ENCODE measurements at regions not wholly inside any gene's neighbourhood (a gene's known extent, or its start where the extent isn't known, plus 50 kb on each side); places are given as distances from the start of the nearest gene placed in this dataset.

DNA sequence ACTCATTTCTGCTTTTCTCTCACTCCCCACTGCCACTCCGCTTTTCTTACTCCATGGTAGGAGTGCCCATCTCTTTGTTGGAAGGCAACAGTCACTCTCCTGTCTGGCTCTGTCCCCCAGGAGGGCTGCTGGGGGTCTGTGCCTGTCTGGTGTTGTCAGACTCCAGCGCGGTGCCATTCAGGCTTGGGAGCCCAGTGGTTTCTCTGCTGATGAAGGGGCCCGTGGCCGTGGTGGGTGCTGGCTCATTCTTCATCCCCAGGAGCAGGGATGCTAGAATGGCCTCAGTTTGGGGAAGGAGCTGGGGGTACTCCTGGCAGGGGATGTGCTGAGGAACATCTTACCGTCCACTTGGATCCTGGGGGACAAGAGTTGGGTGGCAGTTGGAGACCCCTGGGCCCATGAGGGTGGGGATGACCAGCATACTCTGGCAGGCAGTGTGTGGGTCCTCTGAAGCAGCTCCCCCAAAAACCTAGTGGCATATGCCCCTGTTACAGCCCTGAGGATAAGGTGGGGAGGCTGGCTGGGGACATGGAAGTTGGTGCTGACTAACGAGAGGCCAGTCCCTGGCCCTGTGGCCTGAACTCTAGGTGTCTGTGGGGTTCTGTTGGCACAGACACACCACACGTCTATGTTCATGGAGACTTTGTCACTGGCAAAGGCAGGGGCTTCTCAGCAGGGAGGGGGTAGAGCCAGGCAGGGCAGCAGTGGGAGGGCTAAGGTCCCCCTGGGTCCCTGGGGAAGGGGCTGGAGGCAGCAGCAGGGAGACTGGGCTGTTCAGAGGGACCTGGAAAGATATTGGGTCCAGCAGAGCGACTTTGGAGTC, 102.8 kb upstream of the RET start:
- ChIA-PET POLR2A (ENCODE audit: low non-redundant PET) (no interaction called here), CTCF (no interaction called here)
- Histone ChIP-seq H3K27ac (ENCODE audit: low read depth, low read length, poor library complexity, severe bottlenecking) (no peak overlapping the region), H3K36me3 (ENCODE audit: insufficient read depth, low read length, poor library complexity, severe bottlenecking) (no peaks in the 10 kb centered on the region), H3K4me3 (ENCODE audit: low read depth, low read length, poor library complexity, severe bottlenecking) (no peak overlapping the region), H3K4me1 (ENCODE audit: insufficient read depth, low read length, poor library complexity, severe bottlenecking) (no peaks in the 10 kb centered on the region), H3K27me3 (replicated peaks; ENCODE audit: insufficient read depth, low read depth, low read length, poor library complexity) (no peaks in the 10 kb centered on the region), H3K9me3 (ENCODE audit: low read depth, low read length, poor library complexity, severe bottlenecking) (no peaks in the 10 kb centered on the region)
- intact Hi-C loops (cut with micrococcal nuclease; ENCODE audit: unreplicated experiment), result no loop called here
- no TSS peak for BruUV-seq (replicated peaks)
- no peak for DNase-seq (ENCODE audit: low spot score)
- TF ChIP-seq CTCF (conservative IDR thresholded peaks at IDR 0.05; ENCODE audit: low read depth, low read length) (no peak), EZH2 (IDR thresholded peaks at IDR 0.05; ENCODE audit: borderline replicate concordance, low read depth, low read length, poor library complexity, severe bottlenecking) (no peak)

DNA sequence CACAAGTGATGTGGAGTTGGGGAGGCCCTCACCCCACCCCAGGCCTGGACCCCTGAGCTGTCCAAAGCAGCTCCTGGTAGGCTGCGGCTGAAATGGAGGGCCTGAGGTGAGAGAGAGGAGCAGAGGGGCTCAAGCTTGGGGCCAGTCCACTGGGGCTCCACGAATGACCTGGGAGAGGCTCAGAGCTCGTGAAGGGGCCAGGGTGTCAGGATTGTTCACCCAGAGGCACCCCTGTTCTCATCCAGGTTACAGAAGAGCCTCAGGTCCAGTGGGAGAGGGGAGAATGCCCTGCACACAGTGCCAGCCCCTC, 102.2 kb upstream of the RET start:
- H3K4me1 ChIP-seq (ENCODE audit: insufficient read depth, low read length, poor library complexity, severe bottlenecking), result no peaks in the 10 kb centered on the region
- TF ChIP-seq CTCF (conservative IDR thresholded peaks at IDR 0.05; ENCODE audit: low read depth, low read length) (no peak), EZH2 (IDR thresholded peaks at IDR 0.05; ENCODE audit: borderline replicate concordance, low read depth, low read length, poor library complexity, severe bottlenecking) (no peak)
- no TSS peak for BruUV-seq (replicated peaks)
- intact Hi-C loops (cut with micrococcal nuclease; ENCODE audit: unreplicated experiment), result no loop called here
- H3K27ac ChIP-seq (ENCODE audit: low read depth, low read length, poor library complexity, severe bottlenecking), result no peak overlapping the region
- DNase-seq (ENCODE audit: low spot score), result no peak
- ChIA-PET POLR2A (ENCODE audit: low non-redundant PET) (no interaction called here), CTCF (no interaction called here)
- H3K4me3 ChIP-seq (ENCODE audit: low read depth, low read length, poor library complexity, severe bottlenecking), result no peak overlapping the region
- no peaks in the 10 kb centered on the region for H3K27me3 ChIP-seq (replicated peaks; ENCODE audit: insufficient read depth, low read depth, low read length, poor library complexity)
- H3K9me3 ChIP-seq (ENCODE audit: low read depth, low read length, poor library complexity, severe bottlenecking), result no peaks in the 10 kb centered on the region
- H3K36me3 ChIP-seq (ENCODE audit: insufficient read depth, low read length, poor library complexity, severe bottlenecking), result no peaks in the 10 kb centered on the region

- no peak for TF ChIP-seq CTCF (conservative IDR thresholded peaks at IDR 0.05; ENCODE audit: low read depth, low read length)
- no peak for TF ChIP-seq EZH2 (IDR thresholded peaks at IDR 0.05; ENCODE audit: borderline replicate concordance, low read depth, low read length, poor library complexity, severe bottlenecking)
- Histone ChIP-seq H3K27ac (ENCODE audit: low read depth, low read length, poor library complexity, severe bottlenecking) (no peak overlapping the region), H3K36me3 (ENCODE audit: insufficient read depth, low read length, poor library complexity, severe bottlenecking) (no peaks in the 10 kb centered on the region), H3K4me3 (ENCODE audit: low read depth, low read length, poor library complexity, severe bottlenecking) (no peak overlapping the region), H3K9me3 (ENCODE audit: low read depth, low read length, poor library complexity, severe bottlenecking) (no peaks in the 10 kb centered on the region), H3K4me1 (ENCODE audit: insufficient read depth, low read length, poor library complexity, severe bottlenecking) (no peaks in the 10 kb centered on the region), H3K27me3 (replicated peaks; ENCODE audit: insufficient read depth, low read depth, low read length, poor library complexity) (no peaks in the 10 kb centered on the region)
- intact Hi-C loops (cut with micrococcal nuclease; ENCODE audit: unreplicated experiment), result no loop called here
- BruUV-seq (replicated peaks), result no TSS peak
- ChIA-PET POLR2A (ENCODE audit: low non-redundant PET) (no interaction called here), CTCF (no interaction called here)
- no peak for DNase-seq (ENCODE audit: low spot score)
Measured at GRCh38 chr10:42975005-42975493, 101.8 kb upstream of the RET start.

Data from A673 (cell line).